Activated CD8-positive, alpha-beta T cell treated with anti-CD3 and anti-CD28 coated beads for 36 hours (primary cell): ENCODE measurements at regions not wholly inside any gene's neighbourhood (a gene's known extent, or its start where the extent isn't known, plus 50 kb on each side); places are given as distances from the start of the nearest gene placed in this dataset.

Experiments
- ATAC-seq: fragments of 200-7000 bp; cut with Tn5 transposase; one replicate; pipeline ENCODE4 v1.10.0; 2021; ENCODE audit warnings: mild to moderate bottlenecking, moderate library complexity
- CTCF ChIA-PET: fragments of 350-600 bp; sonication (Branson Sonifier 250); formaldehyde crosslinking; loops from one replicate; lab custom pipeline; 2021; ENCODE audit warnings: antibody characterized with exemption; lab: Charles Lee
- POLR2A ChIA-PET: fragments of 350-600 bp; sonication (Branson Sonifier 250); formaldehyde crosslinking; loops from one replicate; lab custom pipeline; 2021; ENCODE audit warnings: antibody characterized with exemption; lab: Charles Lee
- DNase-seq: peaks from one replicate; pipeline ENCODE4 v3.0.0-alpha.2; 2020
- H3K27ac Mint-ChIP-seq: one replicate; pipeline ENCODE4 v1.8.0; 2021; ENCODE audit warnings: mild to moderate bottlenecking, mixed read lengths
- H3K27me3 Mint-ChIP-seq: one replicate; pipeline ENCODE4 v1.8.0; 2021; ENCODE audit warnings: mixed read lengths
- H3K36me3 Mint-ChIP-seq: one replicate; pipeline ENCODE4 v1.8.0; 2021; ENCODE audit warnings: low read depth, mixed read lengths
- H3K4me1 Mint-ChIP-seq: one replicate; pipeline ENCODE4 v1.8.0; 2021; ENCODE audit warnings: low read depth, mixed read lengths
- H3K4me3 Mint-ChIP-seq: one replicate; pipeline ENCODE4 v1.8.0; 2021; ENCODE audit warnings: mild to moderate bottlenecking, moderate library complexity, mixed read lengths
- H3K9me3 Mint-ChIP-seq: one replicate; pipeline ENCODE4 v1.8.0; 2021; ENCODE audit warnings: mixed read lengths
- intact Hi-C: fragments of 100-400 bp; cut with micrococcal nuclease; formaldehyde crosslinking; loops from one replicate; pipeline ENCODE4 v1.10.0; 2022
- TF ChIP-seq, protein P1 (sequence below): fragments of 200-600 bp; IDR thresholded peaks from one replicate; pipeline ENCODE4 v1.8.0; 2022; ENCODE audit warnings: antibody characterized with exemption, mild to moderate bottlenecking

- H3K27ac Mint-ChIP-seq = no peak overlapping the region
- intact Hi-C loops = no loop called here
- no peaks in the 10 kb centered on the region for H3K36me3 Mint-ChIP-seq
- H3K4me1 Mint-ChIP-seq = no peaks in the 10 kb centered on the region
- H3K9me3 Mint-ChIP-seq = no peaks in the 10 kb centered on the region
- CTCF ChIA-PET = no interaction called here
- no peak overlapping the region for H3K4me3 Mint-ChIP-seq
- TF ChIP-seq, protein P1, sequence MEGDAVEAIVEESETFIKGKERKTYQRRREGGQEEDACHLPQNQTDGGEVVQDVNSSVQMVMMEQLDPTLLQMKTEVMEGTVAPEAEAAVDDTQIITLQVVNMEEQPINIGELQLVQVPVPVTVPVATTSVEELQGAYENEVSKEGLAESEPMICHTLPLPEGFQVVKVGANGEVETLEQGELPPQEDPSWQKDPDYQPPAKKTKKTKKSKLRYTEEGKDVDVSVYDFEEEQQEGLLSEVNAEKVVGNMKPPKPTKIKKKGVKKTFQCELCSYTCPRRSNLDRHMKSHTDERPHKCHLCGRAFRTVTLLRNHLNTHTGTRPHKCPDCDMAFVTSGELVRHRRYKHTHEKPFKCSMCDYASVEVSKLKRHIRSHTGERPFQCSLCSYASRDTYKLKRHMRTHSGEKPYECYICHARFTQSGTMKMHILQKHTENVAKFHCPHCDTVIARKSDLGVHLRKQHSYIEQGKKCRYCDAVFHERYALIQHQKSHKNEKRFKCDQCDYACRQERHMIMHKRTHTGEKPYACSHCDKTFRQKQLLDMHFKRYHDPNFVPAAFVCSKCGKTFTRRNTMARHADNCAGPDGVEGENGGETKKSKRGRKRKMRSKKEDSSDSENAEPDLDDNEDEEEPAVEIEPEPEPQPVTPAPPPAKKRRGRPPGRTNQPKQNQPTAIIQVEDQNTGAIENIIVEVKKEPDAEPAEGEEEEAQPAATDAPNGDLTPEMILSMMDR = no peak
- ATAC-seq = no peak
- no peaks in the 10 kb centered on the region for H3K27me3 Mint-ChIP-seq
- POLR2A ChIA-PET = interaction anchor here (0.6 kb wide), 1 partner anchor 192 kb away, joined by 3 read pairs; no protein-coding TSS in a partner anchor
- no peak for DNase-seq
Observed at GRCh38 chr13:110070511-110071120, 236.3 kb downstream of the COL4A1 start.

DNA sequence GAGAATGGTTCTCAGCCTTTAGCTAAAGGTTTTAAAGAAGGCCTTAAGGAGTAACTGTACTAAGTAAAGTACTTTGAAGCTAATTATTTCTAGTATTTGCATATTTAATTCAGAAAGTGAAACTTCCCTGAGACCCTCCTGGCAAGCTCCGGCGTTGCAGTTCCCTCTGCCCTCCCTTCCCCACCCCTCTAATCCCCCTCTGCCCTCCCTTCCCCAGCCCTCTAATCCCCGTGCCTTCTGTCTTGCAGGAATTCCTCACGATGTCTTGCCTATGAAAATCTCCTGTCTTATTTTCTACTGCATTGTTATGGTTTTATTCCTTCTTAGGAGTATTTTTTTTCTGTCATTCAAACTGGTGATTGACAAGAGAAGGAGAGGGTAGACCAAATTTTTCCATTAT is 236.9 kb downstream of the COL4A1 start:
- intact Hi-C loops = no loop called here
- H3K4me3 Mint-ChIP-seq = no peak overlapping the region
- H3K27me3 Mint-ChIP-seq = no peaks in the 10 kb centered on the region
- TF ChIP-seq, protein P1 = no peak
- DNase-seq = no peak
- no peaks in the 10 kb centered on the region for H3K36me3 Mint-ChIP-seq
- ChIA-PET POLR2A (interaction anchor here (0.5 to 0.6 kb wide), 2 partner anchors 13 to 191 kb away, joined by 3 read pairs; no protein-coding TSS in a partner anchor), CTCF (no interaction called here)
- no peaks in the 10 kb centered on the region for H3K4me1 Mint-ChIP-seq
- H3K9me3 Mint-ChIP-seq = no peaks in the 10 kb centered on the region
- ATAC-seq = no peak
- H3K27ac Mint-ChIP-seq = no peak overlapping the region

GRCh38 chr13:110068176-110068473 is 238.8 kb downstream of the COL4A1 start:
- ATAC-seq (no peak), DNase-seq (no peak)
- Mint-ChIP-seq H3K36me3 (no peaks in the 10 kb centered on the region), H3K9me3 (no peaks in the 10 kb centered on the region), H3K4me3 (no peak overlapping the region), H3K27me3 (no peaks in the 10 kb centered on the region), H3K4me1 (no peaks in the 10 kb centered on the region), H3K27ac (no peak overlapping the region)
- TF ChIP-seq, protein P1 = no peak
- intact Hi-C loops = no loop called here
- POLR2A ChIA-PET = no interaction called here
- CTCF ChIA-PET = no interaction called here

GRCh38 chr13:110067355-110068175 is 239.4 kb downstream of the COL4A1 start:
- TF ChIP-seq, protein P1 = no peak
- Mint-ChIP-seq H3K36me3 (no peaks in the 10 kb centered on the region), H3K4me1 (no peaks in the 10 kb centered on the region), H3K9me3 (no peaks in the 10 kb centered on the region), H3K27me3 (no peaks in the 10 kb centered on the region), H3K4me3 (no peak overlapping the region), H3K27ac (no peak overlapping the region)
- DNase-seq (no peak), ATAC-seq (no peak)
- intact Hi-C loops = no loop called here
- ChIA-PET POLR2A (no interaction called here), CTCF (no interaction called here)

- H3K27me3 Mint-ChIP-seq = no peaks in the 10 kb centered on the region
- TF ChIP-seq, protein P1 = no peak
- POLR2A ChIA-PET = no interaction called here
- H3K4me3 Mint-ChIP-seq = no peak overlapping the region
- H3K36me3 Mint-ChIP-seq = no peaks in the 10 kb centered on the region
- H3K4me1 Mint-ChIP-seq = no peaks in the 10 kb centered on the region
- ATAC-seq (no peak), DNase-seq (no peak)
- no peaks in the 10 kb centered on the region for H3K9me3 Mint-ChIP-seq
- no peak overlapping the region for H3K27ac Mint-ChIP-seq
- CTCF ChIA-PET = no interaction called here
- intact Hi-C loops = no loop called here
Observed at GRCh38 chr13:110065780-110066179, 241.2 kb downstream of the COL4A1 start.
